ENCODE measurements at regions not wholly inside any gene's neighbourhood (a gene's known extent, or its start where the extent isn't known, plus 50 kb on each side); places are given as distances from the start of the nearest gene placed in this dataset.

GRCh38 chr2:168392024-168392423, 64.0 kb upstream of the CERS6 start:
- in situ Hi-C loops (cut with HindIII; ENCODE audit: low pct_unique_long_range_greater_than_20kb, low sequenced_read_pairs) (no loop called here), intact Hi-C loops (cut with micrococcal nuclease; ENCODE audit: unreplicated experiment) (no loop called here)
- DNase-seq (ENCODE audit: low read depth, low spot score): no peak
- BruUV-seq (replicated peaks): no TSS peak
- ChIA-PET CTCF (no interaction called here), POLR2A (no interaction called here)
- Histone ChIP-seq H3K4me3 (ENCODE audit: low read depth in 2 of 2, low read length in 2 of 2) (no peak overlapping the region), H3K4me1 (ENCODE audit: control insufficient read depth, insufficient read depth, low read length) (no peaks in the 10 kb centered on the region), H3K27me3 (ENCODE audit: control insufficient read depth, insufficient read depth, low read length) (peaks cover 3% of the 10 kb centered on the region; the same call in 1 of the 2 replicates), H3K36me3 (ENCODE audit: control insufficient read depth, insufficient read depth, low read length) (no peaks in the 10 kb centered on the region), H3K27ac (ENCODE audit: low read length) (no peak overlapping the region), H3K9me3 (ENCODE audit: control insufficient read depth, insufficient read depth, low read depth, low read length) (no peaks in the 10 kb centered on the region)
- ATAC-seq: no peak
- TF ChIP-seq SIN3A (IDR thresholded peaks at IDR 0.05; ENCODE audit: borderline replicate concordance, insufficient read depth, low read depth, low read length) (no peak), CTCF (IDR thresholded peaks at IDR 0.05) (no peak), TCF7L2 (IDR thresholded peaks at IDR 0.05; ENCODE audit: low read depth, low read length) (no peak), POLR2AphosphoS5 (IDR thresholded peaks at IDR 0.05; ENCODE audit: low read depth, low read length) (no peak), REST (IDR thresholded peaks at IDR 0.05; ENCODE audit: insufficient read depth in 1 of 2, low read depth in 2 of 2, low read length in 1 of 2) (no peak)

- intact Hi-C loops (cut with micrococcal nuclease; ENCODE audit: unreplicated experiment): no loop called here
- ChIA-PET POLR2A (interaction anchor here (0.7 kb wide), 1 partner anchor 246 kb away, joined by 5 read pairs; no protein-coding TSS in a partner anchor), CTCF (no interaction called here)
- Histone ChIP-seq H3K4me3 (ENCODE audit: low read depth in 2 of 2, low read length in 2 of 2) (no peak overlapping the region), H3K4me1 (ENCODE audit: control insufficient read depth, insufficient read depth, low read length) (no peaks in the 10 kb centered on the region), H3K9me3 (ENCODE audit: control insufficient read depth, insufficient read depth, low read depth, low read length) (no peaks in the 10 kb centered on the region), H3K27ac (ENCODE audit: low read length) (no peak overlapping the region), H3K36me3 (ENCODE audit: control insufficient read depth, insufficient read depth, low read length) (no peaks in the 10 kb centered on the region), H3K27me3 (ENCODE audit: control insufficient read depth, insufficient read depth, low read length) (peaks cover 3% of the 10 kb centered on the region; the same call in 1 of the 2 replicates)
- TF ChIP-seq SIN3A (IDR thresholded peaks at IDR 0.05; ENCODE audit: borderline replicate concordance, insufficient read depth, low read depth, low read length): no peak
- TF ChIP-seq POLR2AphosphoS5 (IDR thresholded peaks at IDR 0.05; ENCODE audit: low read depth, low read length): no peak
- no peak for TF ChIP-seq TCF7L2 (IDR thresholded peaks at IDR 0.05; ENCODE audit: low read depth, low read length)
- TF ChIP-seq CTCF (IDR thresholded peaks at IDR 0.05): no peak
- TF ChIP-seq REST (IDR thresholded peaks at IDR 0.05; ENCODE audit: insufficient read depth in 1 of 2, low read depth in 2 of 2, low read length in 1 of 2): no peak
- no peak for ATAC-seq
- DNase-seq (ENCODE audit: low read depth, low spot score): no peak
- in situ Hi-C loops (cut with HindIII; ENCODE audit: low pct_unique_long_range_greater_than_20kb, low sequenced_read_pairs): no loop called here
- no TSS peak for BruUV-seq (replicated peaks)
Observed at GRCh38 chr2:168392797-168393196, 63.3 kb upstream of the CERS6 start.

All from Panc1 (cell line).